Esophagus squamous epithelium (tissue), 4 donors: ENCODE measurements at regions not wholly inside any gene's neighbourhood (a gene's known extent, or its start where the extent isn't known, plus 50 kb on each side); places are given as distances from the start of the nearest gene placed in this dataset.

Experiments used
- POLR2A ChIP-seq, 4 donors: fragments of 450-650 bp; IDR thresholded peaks; one replicate each; pipeline ENCODE4 v1.6.1; 2017; ENCODE audit warnings: antibody characterized with exemption in 4 of 4, mild to moderate bottlenecking in 4 of 4, moderate library complexity in 3 of 4
- TF ChIP-seq, protein P1 (sequence below), 6 experiments: fragments of 450-650 bp in 4 of 6; fragments of 200-600 bp in 2 of 6; sonication (generic) in 2 of 6; IDR thresholded peaks; one replicate each; pipeline ENCODE4 v1.5.1; 2016 to 2019; ENCODE audit warnings: antibody characterized with exemption in 6 of 6, mild to moderate bottlenecking in 4 of 6, moderate library complexity in 4 of 6

DNA sequence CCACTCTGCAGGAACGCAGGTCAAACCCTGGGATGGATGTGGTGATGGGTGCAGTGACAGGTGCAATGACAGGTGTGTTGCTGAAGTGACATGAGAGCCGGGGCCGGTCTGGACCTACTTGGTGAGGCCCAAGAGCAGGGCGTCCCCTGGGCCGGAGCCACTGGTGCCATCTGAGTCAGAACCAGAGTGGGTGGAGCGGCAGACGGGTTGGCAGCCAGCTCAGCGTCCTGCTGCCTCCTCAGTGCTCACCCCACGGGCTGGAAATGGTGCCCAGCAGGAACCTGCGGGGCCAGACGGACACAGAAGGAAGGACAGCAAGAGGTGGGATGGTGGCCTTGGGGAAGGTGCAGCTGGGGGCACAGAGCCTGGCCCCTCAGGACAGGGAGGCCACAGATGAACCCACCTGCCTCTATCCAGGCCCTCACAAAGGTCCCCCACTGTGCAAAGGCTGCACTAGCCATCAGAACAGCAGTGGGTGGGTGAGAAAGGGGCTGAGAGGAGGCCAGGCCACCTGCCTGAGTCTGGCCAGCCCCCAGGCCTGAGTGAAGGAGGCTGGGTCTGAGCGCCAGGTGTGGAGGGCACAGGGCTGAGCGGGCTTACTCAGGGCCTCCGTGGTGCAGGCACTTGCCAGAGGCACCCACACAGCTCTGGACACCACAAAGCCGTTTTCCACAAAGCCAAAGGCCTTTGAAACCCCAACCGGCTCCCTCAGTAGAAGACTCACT is 129.0 kb upstream of the PPP2R2D start:
- TF ChIP-seq, protein P1, sequence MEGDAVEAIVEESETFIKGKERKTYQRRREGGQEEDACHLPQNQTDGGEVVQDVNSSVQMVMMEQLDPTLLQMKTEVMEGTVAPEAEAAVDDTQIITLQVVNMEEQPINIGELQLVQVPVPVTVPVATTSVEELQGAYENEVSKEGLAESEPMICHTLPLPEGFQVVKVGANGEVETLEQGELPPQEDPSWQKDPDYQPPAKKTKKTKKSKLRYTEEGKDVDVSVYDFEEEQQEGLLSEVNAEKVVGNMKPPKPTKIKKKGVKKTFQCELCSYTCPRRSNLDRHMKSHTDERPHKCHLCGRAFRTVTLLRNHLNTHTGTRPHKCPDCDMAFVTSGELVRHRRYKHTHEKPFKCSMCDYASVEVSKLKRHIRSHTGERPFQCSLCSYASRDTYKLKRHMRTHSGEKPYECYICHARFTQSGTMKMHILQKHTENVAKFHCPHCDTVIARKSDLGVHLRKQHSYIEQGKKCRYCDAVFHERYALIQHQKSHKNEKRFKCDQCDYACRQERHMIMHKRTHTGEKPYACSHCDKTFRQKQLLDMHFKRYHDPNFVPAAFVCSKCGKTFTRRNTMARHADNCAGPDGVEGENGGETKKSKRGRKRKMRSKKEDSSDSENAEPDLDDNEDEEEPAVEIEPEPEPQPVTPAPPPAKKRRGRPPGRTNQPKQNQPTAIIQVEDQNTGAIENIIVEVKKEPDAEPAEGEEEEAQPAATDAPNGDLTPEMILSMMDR (IDR thresholded peaks at IDR 0.05): no peak
- no peak for TF ChIP-seq POLR2A (IDR thresholded peaks at IDR 0.05)
